Left ventricle myocardium inferior (tissue), 1 donor: ENCODE measurements at regions not wholly inside any gene's neighbourhood (a gene's known extent, or its start where the extent isn't known, plus 50 kb on each side); places are given as distances from the start of the nearest gene placed in this dataset.
"Not testable (repeated sequence)": the region's sequence is repeated elsewhere in the genome, so short reads cannot be mapped to it uniquely, and the experiment has no call there.

Experiments used
- DNase-seq: peaks from one replicate; pipeline ENCODE4 v3.0.0-alpha.2; 2020
- H3K27ac ChIP-seq: fragments of 200-600 bp; replicated peaks from 2 replicates; pipeline ENCODE4 v1.8.0; 2021
- H3K27me3 ChIP-seq: fragments of 200-600 bp; 2 replicates; pipeline ENCODE4 v1.8.0; 2021; ENCODE audit warnings: low read depth
- H3K36me3 ChIP-seq: fragments of 200-600 bp; 2 replicates; pipeline ENCODE4 v1.8.0; 2021
- H3K4me1 ChIP-seq: fragments of 200-600 bp; 2 replicates; pipeline ENCODE4 v1.8.0; 2021
- H3K4me3 ChIP-seq: fragments of 200-600 bp; 2 replicates; pipeline ENCODE4 v1.8.0; 2021; ENCODE audit warnings: mild to moderate bottlenecking, moderate library complexity
- H3K9me3 ChIP-seq: fragments of 200-600 bp; replicated peaks from 2 replicates; pipeline ENCODE4 v1.8.0; 2021
- CTCF ChIP-seq: fragments of 200-600 bp; IDR thresholded peaks from 2 replicates; pipeline ENCODE4 v1.8.0; 2021; ENCODE audit warnings: antibody characterized with exemption, mild to moderate bottlenecking, borderline replicate concordance
- intact Hi-C: fragments of 100-400 bp; cut with micrococcal nuclease; formaldehyde crosslinking; loops from one replicate; pipeline ENCODE4 v1.11.0; 2022
- donor health status: DM: no; HTN: yes; CAD: no; lungs with severe emphysema.

- no peaks in the 10 kb centered on the region for H3K4me1 ChIP-seq
- no peak for TF ChIP-seq CTCF
- H3K27ac ChIP-seq = no peak overlapping the region
- H3K36me3 ChIP-seq = no peaks in the 10 kb centered on the region
- no peak for DNase-seq
- no peak overlapping the region for H3K4me3 ChIP-seq
- no peaks in the 10 kb centered on the region for H3K9me3 ChIP-seq
- no peaks in the 10 kb centered on the region for H3K27me3 ChIP-seq
- intact Hi-C loops = no loop called here
These were observed 140.9 kb upstream of the WSB1 start for GRCh38 chr17:27153005-27153404.

- Histone ChIP-seq H3K27me3 (no peaks in the 10 kb centered on the region), H3K4me1 (no peaks in the 10 kb centered on the region), H3K36me3 (no peaks in the 10 kb centered on the region), H3K9me3 (peaks cover 3% of the 10 kb centered on the region), H3K27ac (no peak overlapping the region), H3K4me3 (no peak overlapping the region)
- peak; percentile 5 for DNase-seq
- intact Hi-C loops = no loop called here
- no peak for TF ChIP-seq CTCF
These were observed 138.0 kb upstream of the WSB1 start for GRCh38 chr17:27155866-27156265.

DNA sequence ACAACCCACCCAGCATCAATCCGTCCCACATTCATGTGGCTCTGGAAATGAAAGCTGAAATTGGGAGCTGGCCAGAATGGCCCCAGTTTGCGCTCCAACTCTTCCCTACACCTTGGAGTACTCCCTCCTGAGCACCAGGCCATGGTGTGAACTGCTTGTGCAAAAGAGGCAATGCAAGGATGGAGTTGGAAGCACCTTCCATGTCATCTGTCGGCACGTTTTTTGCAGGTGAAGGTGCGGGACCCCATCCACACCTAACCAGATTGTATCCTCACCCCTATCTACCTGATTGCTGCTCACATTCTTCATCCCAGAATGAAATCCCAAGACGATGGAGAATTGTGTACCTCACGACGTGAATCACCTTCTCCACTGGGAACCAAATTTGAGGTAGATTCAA lies 136.6 kb upstream of the WSB1 start:
- H3K27me3 ChIP-seq = no peaks in the 10 kb centered on the region
- intact Hi-C loops = no loop called here
- no peak for DNase-seq
- no peaks in the 10 kb centered on the region for H3K4me1 ChIP-seq
- H3K36me3 ChIP-seq = no peaks in the 10 kb centered on the region
- TF ChIP-seq CTCF = no peak
- H3K27ac ChIP-seq = no peak overlapping the region
- H3K9me3 ChIP-seq = peaks cover 3% of the 10 kb centered on the region
- H3K4me3 ChIP-seq = no peak overlapping the region

DNA sequence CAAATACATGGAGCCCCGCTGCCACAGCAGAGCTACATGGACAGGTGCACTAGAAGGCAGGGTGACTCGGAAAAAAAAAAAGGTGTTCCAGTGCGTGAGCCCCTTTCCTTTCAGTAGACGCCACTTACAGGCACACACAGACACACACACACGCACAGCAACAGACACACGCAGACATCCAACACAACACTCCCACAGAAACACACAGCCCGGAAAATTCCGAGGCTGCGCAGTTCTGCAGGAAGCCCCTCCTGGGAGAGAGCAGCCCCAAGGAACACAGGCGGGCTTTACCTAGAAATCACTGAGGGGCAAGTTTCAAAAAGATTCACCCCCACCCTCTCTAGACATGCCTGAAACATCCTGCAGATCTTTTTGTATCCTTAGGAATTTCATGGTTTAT lies 136.0 kb upstream of the WSB1 start:
- no peaks in the 10 kb centered on the region for H3K27me3 ChIP-seq
- H3K9me3 ChIP-seq = peaks cover 3% of the 10 kb centered on the region
- intact Hi-C loops = no loop called here
- H3K27ac ChIP-seq = no peak overlapping the region
- no peak for TF ChIP-seq CTCF
- no peak for DNase-seq
- no peaks in the 10 kb centered on the region for H3K36me3 ChIP-seq
- H3K4me1 ChIP-seq = no peaks in the 10 kb centered on the region
- H3K4me3 ChIP-seq = no peak overlapping the region

- H3K9me3 ChIP-seq = peaks cover 3% of the 10 kb centered on the region
- no peaks in the 10 kb centered on the region for H3K4me1 ChIP-seq
- no peak overlapping the region for H3K4me3 ChIP-seq
- intact Hi-C loops = no loop called here
- no peak for DNase-seq
- TF ChIP-seq CTCF = no peak
- H3K27ac ChIP-seq = no peak overlapping the region
- no peaks in the 10 kb centered on the region for H3K36me3 ChIP-seq
- no peaks in the 10 kb centered on the region for H3K27me3 ChIP-seq
These were observed 135.5 kb upstream of the WSB1 start for GRCh38 chr17:27158382-27158781.

GRCh38 chr17:27180322-27180721 lies 113.6 kb upstream of the WSB1 start:
- H3K27ac ChIP-seq = no peak overlapping the region
- intact Hi-C loops = no loop called here
- no peaks in the 10 kb centered on the region for H3K36me3 ChIP-seq
- no peak overlapping the region for H3K4me3 ChIP-seq
- DNase-seq = no peak
- no peak for TF ChIP-seq CTCF
- no peaks in the 10 kb centered on the region for H3K27me3 ChIP-seq
- peaks cover 22% of the 10 kb centered on the region for H3K9me3 ChIP-seq
- no peaks in the 10 kb centered on the region for H3K4me1 ChIP-seq

DNA sequence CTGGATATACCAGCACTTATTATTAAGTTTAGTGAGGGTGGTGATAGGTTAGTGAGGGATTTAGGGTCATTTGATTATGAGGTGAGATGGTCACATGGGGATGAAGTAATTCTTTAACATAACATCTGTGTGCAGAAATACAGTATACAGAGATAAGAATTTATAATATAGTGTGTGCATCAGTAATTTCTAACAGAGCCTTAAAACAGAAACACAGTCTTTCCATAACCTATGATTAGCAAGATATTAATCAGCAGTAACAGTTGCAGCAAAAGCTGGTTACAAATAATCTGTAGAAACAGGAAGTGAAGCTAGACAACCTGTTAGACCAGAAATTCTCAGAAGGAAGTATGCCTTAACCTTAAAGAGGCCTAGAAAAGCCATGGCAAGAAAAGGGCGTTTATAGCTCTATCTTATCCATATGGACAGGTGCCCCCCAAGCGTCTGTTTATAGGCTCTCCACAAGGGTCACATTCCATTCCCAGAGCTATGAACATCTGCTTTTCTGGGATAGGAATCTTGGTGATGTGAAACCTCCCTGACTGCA lies 112.5 kb upstream of the WSB1 start:
- H3K4me1 ChIP-seq, H3K36me3 ChIP-seq, DNase-seq, intact Hi-C loops, H3K4me3 ChIP-seq, H3K27me3 ChIP-seq, H3K27ac ChIP-seq: not testable (repeated sequence)
- peaks cover 22% of the 10 kb centered on the region for H3K9me3 ChIP-seq
